GM19324 (cell line): ENCODE measurements at regions not wholly inside any gene's neighbourhood (a gene's known extent, or its start where the extent isn't known, plus 50 kb on each side); places are given as distances from the start of the nearest gene placed in this dataset.

Source experiments
- ATAC-seq: cut with Tn5 transposase; IDR thresholded peaks from one replicate; pipeline ENCODE4 v1.9.1; 2021; ENCODE audit warnings: mild to moderate bottlenecking, moderate library complexity; ENCODE audit not compliant: unreplicated experiment, low FRiP score

DNA sequence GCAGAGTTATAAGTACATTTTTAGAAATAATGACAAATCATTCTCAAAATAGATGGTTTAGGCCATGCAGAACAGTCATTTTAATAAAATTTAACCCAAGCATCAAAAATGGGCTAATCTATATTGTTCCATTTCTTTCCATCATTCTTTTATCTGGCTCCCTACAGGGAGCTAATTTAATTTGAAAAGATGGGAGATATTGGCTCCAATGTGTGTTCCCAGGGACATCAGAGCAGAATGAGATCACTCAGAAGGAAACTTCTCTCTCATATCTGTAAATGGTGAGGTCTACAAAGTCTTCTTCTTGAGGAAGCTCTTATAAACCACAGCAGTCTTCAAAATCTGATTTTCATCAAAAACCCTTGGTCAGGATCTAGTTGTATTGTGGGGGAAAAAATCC, 119.4 kb upstream of the RAB6C start:
- ATAC-seq = no peak

DNA sequence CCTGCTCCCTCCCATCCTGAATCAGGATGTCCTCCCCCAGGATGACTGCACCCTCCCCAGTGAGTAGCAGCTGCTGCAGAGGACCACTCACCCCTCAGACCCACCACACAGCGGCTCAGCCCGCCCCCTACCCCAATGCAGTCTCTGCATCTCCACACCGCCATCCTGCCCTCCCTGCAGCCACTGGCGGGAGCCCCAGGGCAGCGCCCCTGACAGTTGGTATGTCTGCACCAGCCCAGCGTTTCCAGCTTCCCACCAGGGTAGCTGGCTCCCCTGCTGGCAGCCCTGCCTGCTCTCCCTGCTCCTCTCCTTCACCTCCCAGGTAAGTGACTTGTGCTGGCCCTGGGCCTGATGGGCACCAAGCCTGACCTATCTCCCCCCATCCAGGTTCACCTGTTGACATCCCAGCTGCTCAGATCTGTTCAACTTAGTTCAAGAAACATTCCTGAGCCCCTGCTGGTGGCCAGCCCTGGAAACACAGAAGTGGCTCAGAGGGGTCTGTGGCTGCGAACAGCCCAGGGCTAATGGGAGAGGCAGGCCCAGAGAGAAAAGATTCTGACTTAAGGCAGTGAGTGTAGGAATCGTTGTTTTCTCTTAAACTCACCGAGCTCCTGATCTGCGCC, 117.7 kb upstream of the RAB6C start:
- no peak for ATAC-seq

DNA sequence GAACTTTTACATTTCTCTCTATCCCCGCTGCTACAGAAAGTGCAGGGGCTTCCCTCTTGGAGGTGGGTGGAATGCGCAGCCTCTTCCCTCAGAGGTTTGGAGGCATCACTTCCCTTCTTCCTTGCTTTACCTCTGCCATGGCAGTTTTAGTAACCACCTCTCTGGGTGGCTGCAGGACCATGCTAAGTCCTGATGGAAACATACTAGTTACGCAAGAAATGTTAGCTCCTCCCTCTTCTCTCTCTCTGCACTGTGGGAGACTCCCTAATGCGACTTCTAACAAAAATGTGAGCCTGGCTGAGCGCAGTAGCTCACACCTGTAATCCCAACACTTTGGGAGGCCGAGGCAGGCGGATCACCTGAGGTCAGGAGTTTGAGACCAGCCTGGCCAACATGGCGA, 116.8 kb upstream of the RAB6C start:
- ATAC-seq = no peak

DNA sequence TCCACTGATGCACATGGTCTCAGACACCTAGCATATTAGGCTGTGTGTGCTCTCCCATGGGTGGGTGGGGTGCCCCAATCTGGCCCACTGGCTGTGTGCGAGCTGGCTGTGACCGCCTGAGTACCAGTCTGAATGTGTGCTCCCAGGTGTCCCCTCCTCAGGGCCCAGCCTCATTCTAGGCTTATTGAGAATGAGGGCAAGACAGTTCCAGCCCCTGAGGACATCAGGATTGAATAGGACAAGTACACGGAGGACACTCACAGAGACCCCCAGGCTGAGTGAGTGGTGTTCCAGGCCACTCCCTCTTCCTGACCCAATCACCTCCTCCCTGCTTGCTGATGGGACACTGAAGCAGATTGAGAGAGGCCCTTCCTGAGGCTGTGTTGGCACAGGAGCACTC, 116.1 kb upstream of the RAB6C start:
- no peak for ATAC-seq

DNA sequence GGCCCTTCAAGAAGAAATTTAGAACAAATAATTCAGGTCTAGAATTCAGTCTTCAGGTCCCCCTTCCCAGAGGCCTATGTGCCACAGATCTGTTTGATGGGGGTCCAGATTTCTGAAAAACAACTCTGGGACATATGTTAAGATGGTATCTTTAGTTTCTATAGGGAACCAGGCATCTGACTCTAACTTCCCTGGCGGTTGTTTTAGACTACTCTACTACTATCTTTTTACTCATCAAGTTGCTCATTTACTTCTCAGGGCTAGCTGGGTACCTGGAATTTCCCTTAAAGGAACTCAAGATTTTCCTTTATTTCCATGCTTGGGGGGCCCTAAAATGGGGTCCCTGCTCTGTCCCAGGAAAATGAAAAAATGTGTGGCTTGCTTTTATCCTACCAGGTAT, 114.7 kb upstream of the RAB6C start:
- no peak for ATAC-seq

DNA sequence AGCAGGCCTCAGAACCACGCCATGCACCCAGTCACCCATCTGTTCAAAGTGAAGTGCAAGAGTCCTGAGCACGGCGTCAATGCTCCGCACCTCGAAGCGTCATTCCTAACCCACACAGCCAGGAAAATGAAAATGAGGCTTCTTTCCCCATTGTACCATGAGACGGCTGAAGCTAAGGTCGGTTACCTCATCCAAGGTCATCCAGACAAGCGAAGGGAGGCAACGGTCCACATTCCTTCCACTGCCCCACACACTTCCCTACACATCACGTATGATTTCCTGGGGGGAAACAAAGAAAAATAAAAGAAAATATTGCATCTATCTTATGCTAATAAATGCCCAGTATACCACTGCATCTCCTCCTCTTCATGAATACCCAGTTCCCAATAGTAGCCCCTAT, 113.5 kb upstream of the RAB6C start:
- ATAC-seq = no peak

DNA sequence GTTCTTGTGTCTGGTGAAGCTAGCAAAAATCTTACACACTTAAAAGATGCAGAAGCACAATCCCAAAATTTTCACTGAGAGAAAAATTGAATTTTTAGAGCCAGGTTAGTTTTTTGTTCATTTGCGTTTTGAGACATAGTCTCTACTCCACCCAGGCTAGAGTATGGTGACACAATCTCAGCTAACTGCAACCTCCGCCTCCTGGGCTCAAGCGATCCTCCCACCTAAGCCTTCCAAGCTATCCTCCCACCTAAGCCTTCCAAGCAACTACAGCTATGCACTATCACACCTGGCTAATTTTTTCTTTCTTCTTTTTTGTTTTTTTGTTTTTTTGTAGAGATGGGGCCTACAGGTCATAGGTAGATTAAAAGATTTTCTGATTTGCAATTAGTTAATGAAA, 113.1 kb upstream of the RAB6C start:
- no peak for ATAC-seq

DNA sequence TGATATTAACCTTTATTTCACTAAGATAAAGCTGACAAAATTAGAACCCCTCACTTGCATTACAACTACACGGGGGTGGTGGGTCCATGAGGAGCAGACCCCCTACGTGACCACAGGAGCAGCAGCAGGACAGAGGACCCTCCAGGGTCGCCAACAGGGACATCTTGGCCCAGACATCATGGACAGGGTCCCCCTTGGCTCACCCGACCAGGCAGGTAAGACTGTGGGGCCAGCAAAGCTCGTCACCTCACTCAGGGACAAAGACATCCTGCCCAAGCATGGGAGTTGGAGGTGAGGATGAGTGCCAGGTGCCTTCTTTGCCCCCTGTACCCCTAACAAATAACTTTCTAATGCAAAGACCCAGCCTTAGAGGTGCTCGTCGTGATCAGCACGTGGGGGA, 111.3 kb upstream of the RAB6C start:
- ATAC-seq = no peak

DNA sequence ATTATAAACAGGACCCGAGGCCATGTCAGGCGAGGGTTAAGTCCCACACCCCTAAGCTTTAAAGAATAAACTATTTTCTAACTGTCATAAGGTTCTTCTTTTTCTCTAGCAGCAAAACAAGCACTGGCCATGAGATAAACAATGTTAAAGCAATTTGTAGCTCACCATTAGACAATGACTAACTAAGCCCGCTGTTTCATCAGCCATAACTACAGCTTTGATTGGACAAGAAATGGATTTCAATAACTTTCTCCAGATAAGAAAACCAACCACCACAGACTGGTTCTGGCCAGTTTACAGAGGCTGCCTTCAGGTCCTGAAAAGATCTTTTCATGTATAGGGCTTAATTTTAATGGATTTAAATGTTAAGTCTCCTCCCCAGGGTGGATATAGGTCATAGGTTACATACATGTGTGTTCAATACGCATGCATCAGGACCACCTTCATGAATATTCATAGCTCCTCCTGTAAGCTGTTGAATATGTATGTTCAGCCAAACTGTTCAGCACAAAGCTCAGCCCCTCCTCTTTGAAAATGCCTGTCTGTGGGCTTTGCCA, 108.7 kb upstream of the RAB6C start:
- ATAC-seq = no peak

DNA sequence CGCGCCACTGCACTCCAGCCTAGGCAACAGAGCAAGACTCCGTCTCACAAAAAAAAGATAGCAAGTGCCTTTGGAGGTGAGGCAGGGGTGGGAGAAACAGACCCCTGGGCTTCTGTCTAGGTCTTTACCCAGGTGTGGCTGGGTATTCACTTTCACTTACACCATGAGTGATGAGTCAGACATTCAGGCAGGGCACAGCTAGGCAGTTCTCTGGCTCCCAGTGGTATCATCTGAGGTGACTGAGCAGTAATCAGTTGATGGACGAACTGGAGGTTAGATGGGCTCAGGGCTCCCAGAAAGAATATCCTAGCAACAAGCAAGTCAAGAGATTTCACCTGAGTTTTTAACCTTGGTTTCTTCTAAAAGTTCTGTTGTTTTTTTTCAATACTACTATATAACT, 107.0 kb upstream of the RAB6C start:
- ATAC-seq = no peak

DNA sequence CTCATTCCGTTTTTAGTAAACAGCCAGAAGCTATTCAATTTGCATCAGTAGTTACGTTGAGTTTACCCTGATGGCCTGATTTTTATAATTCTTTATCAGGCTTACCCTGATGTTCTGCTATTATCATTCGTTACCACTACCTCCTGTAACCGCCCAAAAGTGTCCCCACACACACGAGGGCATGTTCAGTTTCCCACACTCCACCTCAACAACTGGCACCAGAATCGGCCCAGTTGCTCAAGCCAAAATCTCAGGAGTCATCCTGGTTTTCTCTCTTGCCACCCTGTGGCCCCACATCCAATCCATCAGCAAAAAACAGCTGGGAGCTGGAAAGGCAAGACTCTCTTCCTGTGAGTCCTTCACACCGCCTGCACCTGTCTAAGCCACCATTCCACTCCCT, 102.9 kb upstream of the RAB6C start:
- no peak for ATAC-seq

DNA sequence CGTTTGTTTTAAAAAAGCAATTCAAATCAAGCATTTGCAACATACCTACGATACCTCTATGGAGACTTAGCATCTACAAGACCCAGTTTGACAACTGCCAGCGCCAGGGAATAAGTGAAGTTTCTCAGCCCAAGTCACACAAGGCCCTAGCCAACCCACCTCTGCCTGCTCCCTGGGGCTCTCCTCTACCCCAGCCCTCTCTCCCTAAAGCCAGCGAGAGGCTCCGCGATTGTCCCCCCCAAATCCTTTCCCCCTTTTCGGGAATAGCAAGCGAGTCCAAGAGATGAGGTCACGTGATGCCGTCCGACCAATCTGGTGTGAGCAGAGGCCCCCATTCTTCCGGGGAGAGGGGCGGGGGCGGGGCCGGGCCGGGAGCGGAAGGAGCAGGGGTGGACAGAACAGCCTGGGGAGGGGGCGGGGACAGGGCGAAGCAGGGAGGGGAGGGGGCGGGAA, 102.2 kb upstream of the RAB6C start:
- ATAC-seq = peak; percentile 77

DNA sequence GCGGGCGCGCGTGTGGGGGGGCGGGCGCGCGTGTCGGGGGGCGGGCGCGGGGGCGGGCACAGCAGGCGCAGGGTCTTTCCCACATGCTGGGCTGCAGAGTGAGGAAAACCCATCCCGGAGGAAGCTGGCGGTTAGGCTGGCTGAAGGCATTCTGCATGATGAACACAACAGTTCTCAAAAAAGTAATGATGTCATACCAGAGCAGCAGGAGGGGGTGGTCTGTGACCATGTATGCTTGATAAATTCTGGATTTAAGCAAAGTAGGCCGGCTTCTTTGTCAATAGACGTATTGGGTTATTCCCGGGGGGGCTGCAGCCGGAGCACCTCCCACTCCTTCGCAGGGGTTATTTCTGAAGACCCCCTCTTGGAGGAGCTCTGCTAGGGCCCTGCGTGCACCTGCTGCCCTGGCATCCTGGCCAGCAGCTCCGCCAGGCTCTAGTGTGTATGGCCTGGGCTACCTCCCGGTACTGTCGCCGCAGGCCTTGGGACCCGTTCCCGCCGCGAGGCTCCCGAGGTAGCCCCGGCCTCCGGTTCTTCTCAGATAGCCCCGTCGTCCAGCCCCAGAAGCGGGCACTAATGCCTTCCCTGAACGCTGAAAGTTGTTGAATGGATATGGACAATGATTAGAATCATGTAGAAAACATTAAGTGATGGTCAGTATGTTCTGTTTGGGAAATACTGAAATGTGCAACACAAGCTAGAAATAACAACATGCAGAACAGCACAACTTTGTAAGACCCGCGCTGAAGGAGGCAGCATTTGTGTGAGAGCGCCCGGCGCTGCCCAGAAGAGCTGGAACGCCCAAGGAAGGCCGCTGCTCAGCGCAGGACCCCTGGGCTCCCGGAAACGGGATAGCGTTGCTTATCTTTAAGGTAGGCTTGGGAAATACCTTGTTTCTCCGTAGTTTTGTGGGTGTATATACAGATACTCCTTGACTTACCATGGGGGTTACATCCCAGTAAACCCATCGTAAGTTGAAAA, 101.4 kb upstream of the RAB6C start:
- peak; percentile 19 for ATAC-seq

DNA sequence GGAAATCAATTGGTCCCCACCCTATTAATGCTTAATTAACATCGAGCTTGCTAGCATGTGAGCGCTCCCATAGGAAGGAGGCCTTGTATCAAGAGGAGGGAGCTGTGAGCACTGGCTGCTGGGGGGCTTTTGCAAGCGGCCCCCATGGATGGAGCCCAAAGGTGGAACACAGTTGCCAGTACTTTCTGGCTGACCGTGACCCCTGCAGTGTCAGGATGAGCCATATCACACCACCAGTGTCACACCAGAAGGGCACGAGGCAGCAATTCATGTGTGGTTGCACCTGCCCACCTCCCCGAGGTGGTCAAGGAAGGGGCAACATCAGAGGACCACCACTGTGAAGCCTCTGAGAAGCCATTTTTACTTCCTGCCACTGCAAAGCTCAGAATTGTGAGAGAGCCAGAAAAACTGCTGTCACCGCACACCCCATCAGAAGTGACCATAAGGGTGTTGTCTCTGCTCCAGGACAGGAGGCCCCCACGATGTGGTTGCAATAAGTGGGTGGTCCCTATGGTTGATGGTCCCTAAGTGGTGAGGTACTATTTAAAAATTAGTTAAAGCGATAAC, 99.8 kb upstream of the RAB6C start:
- no peak for ATAC-seq

DNA sequence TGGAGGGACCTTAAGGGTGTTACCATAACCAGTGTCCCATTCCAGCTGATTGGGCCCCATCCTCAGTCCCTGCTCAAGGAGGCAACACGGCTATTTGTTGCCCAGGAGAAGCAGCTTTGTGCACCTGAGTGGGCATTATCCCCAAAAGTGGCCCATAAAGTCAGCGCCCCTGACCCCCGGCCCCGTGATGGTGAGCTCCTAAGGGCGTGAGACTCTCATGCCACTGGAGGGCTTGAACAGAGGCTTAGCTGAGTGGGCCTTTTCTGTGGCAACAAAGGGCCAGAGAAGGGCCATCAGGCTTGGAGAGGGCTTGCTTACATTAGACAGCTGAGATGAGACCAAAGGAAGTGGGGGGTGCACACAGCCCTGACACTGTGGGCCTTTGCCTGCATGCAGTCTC, 99.2 kb upstream of the RAB6C start:
- ATAC-seq = no peak

DNA sequence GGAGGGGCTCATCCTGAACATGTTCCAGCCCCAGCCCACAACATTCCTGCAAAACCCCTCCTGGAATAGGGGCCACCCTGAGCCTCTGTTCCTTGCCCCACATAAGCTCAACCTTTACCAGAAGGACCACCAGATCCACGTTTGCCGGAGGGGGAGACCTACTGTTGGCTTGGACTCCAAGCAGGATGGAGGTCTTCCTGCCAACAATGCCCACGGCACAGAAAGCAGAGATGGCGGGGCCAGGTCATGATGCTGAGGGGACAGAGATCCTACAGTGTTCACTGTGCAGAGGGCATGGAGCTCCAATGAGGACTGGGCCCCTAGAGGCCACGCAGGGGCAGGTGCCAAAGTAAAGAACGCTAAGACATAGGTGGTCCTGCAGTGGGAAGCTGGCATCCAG, 98.5 kb upstream of the RAB6C start:
- no peak for ATAC-seq

DNA sequence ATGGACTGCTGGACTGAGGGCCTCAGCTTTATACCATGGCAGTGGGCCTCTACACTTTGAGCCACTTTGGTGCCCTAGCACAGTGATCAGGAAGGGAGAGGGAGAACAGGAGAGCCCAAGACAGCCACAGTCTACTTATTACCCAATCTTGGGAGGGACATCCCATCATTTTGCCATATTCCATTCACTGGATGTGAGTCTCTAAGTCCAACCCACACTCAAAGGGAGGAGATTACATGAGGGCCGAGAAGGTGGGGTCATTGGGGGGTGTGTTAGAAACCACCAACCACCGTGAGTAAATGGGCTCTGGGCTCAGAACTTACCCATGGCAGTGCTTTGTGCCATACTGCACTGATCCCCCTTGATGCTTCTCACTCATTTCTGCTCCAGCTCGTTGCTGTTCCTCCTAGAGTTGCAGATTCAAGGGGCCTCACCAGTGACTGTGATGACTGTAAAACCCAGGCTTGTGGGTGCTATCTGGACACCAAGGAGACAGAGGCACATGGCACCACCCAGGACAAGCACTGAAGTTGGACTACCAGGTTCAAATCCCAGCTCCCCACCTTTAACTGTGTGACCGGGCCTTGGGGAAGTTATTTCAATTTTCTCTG, 97.6 kb upstream of the RAB6C start:
- no peak for ATAC-seq

DNA sequence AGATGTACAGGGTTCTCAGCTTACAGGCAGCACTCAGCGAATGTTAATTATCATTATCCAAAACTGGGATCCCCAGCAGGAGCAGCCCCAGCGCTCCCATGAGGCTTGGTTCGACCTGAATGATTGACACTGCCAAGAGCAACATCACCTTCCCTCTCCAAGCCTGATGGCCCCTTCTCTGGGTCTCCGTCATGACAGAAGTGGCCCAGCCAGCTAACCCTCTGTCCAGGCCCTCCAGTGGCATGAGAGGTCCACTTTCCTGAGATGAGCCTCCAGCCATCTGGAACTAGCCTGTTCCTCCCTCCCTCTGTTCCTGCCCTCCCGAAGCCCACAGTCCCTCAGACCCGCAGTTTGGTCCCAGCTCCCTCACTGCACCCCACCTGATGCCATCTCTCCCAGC, 97.0 kb upstream of the RAB6C start:
- no peak for ATAC-seq

DNA sequence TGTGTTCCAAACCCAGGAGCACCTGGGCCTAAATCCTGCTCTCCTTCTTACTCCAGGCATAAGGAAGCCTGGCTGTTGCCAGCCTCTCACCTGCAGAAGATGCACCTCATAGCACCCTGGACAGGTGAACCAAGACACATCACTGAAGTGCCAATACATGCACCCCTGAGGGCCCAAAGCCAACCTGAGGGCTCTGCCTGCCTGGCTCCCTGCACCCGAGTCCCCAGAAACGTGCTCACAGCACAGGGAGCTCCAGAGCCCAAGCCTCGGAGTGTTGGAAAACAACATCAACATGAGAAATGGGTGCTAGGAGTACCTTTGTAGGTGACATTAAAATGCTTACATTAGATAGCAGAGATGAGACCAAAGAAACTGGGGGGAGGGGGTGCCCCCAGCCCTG, 96.3 kb upstream of the RAB6C start:
- no peak for ATAC-seq

DNA sequence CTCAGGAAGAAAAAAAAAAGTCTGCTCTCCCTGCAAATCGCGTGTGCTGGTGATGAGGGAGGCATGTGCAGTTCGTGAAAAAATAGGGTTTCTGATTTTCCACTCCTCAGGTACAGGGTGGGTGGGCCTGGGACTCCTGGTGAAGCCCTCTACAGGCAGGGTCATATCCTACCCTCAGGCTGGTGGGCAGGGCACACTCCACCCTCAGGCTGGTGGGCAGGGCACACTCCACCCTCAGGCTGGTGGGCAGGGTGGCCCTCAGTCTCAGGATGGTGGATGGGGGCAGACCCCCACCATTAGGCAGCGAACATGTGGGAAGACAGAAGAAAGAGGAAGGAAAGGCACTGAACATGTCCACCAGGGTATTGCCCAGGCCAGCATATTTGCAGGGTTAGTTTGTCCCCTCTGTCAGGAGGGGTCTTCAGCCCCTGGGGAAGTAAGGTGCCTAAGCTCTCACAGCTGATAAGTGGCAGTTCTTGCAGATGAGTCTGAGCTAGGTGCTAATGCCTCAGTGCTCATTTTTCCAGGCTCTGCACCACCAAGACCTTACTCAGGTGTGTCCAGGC, 95.2 kb upstream of the RAB6C start:
- no peak for ATAC-seq

DNA sequence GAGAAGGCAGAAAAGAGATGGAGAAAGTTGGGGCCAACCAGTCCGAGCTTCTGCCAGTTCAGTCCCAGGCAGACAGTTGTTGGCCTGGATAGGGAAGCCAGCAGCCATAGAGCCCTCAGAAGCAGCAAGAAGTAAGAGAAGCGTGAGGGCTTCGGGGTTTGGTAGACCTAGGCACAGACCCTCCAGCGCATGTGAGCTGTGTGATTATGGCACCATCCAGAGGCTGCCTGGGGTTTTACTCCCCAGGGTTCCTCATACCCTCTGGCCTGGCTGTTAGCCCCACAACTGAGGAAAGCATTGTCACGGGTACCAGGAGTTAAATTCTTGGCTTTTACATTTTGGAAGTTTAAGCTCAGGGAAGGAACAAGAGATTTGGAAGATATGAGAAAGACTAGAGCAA, 93.7 kb upstream of the RAB6C start:
- no peak for ATAC-seq
